Glomerular endothelial cell (primary cell): ENCODE measurements at regions not wholly inside any gene's neighbourhood (a gene's known extent, or its start where the extent isn't known, plus 50 kb on each side); places are given as distances from the start of the nearest gene placed in this dataset.

ENCODE experiments used
- DNase-seq: peaks from one replicate; pipeline ENCODE4 v3.0.0-alpha.2; 2011; ENCODE audit warnings: low read depth, low spot score; ENCODE audit errors: extremely low read depth

DNA sequence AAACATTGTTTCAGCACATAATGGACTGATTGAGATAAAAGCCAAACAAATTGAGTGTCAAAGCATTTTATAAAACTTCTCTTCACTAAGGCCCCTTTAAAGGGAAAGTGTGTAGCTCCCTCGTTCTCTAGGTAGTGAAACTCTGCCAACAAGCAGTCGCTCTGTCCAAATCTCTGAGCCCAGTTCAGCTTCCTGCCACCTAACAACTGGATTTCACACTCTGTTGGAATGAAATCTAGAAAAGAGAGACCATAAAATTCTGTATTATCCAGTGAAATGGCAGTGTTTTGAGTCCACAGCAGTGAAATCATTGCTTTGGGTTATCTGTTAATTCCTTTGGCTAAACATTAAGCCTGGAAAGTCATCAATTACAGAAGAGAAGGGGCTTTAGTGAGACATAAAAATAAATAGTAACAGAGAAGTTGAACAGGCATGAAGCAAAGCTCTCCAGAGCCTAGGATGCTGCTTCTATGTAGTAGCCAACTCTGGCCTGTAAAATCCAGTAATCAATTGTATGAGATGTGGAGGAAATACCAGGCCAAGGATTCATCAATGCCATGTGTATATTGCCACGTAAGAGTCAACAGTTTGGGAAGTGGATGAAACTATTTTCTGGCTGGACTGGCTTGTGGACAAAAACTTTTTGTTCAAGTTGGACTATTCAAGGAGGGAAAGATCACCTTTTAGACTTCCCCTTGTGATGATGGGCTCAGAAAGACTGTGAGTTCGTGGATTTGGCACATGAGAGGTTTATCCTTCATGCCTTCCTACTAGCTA is 122.5 kb downstream of the WIF1 start:
- DNase-seq, result no peak

DNA sequence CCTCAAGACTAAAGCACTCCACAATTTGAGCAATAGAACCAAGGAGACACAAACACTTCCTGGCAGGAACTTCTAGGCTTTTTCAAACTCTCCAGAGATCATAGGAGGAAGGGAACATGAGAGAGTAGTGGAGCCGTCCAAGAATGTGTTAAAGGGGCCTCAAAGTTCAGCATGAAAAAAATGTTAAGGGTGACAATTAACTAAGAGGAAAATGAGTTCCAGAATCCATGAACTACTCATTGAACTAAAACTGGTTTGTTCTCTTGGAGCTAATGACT is 122.0 kb downstream of the WIF1 start:
- DNase-seq, result no peak
